ENCODE measurements at regions not wholly inside any gene's neighbourhood (a gene's known extent, or its start where the extent isn't known, plus 50 kb on each side); places are given as distances from the start of the nearest gene placed in this dataset.

DNA sequence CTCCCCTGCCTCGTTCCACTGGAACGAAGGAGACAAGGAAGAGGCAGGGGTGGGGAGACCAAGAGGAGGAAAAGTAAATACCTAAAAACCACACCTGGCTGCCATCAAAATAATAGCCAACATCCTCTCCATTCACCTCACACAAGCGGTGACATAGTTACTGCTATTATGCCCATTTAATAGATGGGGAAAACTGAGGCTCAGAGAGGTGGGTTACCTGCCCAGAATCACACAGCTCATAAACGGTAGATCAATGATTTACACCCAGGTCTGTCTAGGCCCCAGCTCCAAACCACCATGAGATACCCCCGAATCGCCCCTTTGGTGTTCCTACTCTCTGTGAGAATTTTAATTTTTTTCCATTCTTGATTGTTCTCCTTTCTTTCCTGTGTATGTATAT is 253.8 kb downstream of the BMP7 start:
- in situ Hi-C loops (cut with HindIII; ENCODE audit: low pct_unique_long_range_greater_than_20kb, low sequenced_read_pairs) = no loop called here
- ChIA-PET CTCF (no interaction called here), POLR2A (no interaction called here)
- ATAC-seq (no peak), DNase-seq (ENCODE audit: low read depth, low spot score) (no peak)
- H3K9me3 ChIP-seq (ENCODE audit: control insufficient read depth, insufficient read depth, low read depth, low read length) = no peaks in the 10 kb centered on the region
- no peaks in the 10 kb centered on the region for H3K36me3 ChIP-seq (ENCODE audit: control insufficient read depth, insufficient read depth, low read length)
- TF ChIP-seq, protein P1, sequence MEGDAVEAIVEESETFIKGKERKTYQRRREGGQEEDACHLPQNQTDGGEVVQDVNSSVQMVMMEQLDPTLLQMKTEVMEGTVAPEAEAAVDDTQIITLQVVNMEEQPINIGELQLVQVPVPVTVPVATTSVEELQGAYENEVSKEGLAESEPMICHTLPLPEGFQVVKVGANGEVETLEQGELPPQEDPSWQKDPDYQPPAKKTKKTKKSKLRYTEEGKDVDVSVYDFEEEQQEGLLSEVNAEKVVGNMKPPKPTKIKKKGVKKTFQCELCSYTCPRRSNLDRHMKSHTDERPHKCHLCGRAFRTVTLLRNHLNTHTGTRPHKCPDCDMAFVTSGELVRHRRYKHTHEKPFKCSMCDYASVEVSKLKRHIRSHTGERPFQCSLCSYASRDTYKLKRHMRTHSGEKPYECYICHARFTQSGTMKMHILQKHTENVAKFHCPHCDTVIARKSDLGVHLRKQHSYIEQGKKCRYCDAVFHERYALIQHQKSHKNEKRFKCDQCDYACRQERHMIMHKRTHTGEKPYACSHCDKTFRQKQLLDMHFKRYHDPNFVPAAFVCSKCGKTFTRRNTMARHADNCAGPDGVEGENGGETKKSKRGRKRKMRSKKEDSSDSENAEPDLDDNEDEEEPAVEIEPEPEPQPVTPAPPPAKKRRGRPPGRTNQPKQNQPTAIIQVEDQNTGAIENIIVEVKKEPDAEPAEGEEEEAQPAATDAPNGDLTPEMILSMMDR (IDR thresholded peaks at IDR 0.05) = no peak
- TF ChIP-seq, protein P2, sequence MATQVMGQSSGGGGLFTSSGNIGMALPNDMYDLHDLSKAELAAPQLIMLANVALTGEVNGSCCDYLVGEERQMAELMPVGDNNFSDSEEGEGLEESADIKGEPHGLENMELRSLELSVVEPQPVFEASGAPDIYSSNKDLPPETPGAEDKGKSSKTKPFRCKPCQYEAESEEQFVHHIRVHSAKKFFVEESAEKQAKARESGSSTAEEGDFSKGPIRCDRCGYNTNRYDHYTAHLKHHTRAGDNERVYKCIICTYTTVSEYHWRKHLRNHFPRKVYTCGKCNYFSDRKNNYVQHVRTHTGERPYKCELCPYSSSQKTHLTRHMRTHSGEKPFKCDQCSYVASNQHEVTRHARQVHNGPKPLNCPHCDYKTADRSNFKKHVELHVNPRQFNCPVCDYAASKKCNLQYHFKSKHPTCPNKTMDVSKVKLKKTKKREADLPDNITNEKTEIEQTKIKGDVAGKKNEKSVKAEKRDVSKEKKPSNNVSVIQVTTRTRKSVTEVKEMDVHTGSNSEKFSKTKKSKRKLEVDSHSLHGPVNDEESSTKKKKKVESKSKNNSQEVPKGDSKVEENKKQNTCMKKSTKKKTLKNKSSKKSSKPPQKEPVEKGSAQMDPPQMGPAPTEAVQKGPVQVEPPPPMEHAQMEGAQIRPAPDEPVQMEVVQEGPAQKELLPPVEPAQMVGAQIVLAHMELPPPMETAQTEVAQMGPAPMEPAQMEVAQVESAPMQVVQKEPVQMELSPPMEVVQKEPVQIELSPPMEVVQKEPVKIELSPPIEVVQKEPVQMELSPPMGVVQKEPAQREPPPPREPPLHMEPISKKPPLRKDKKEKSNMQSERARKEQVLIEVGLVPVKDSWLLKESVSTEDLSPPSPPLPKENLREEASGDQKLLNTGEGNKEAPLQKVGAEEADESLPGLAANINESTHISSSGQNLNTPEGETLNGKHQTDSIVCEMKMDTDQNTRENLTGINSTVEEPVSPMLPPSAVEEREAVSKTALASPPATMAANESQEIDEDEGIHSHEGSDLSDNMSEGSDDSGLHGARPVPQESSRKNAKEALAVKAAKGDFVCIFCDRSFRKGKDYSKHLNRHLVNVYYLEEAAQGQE (IDR thresholded peaks at IDR 0.05; ENCODE audit: insufficient read depth in 1 of 2, low read depth in 2 of 2, low read length in 1 of 2) = no peak
- TF ChIP-seq SIN3A (IDR thresholded peaks at IDR 0.05; ENCODE audit: borderline replicate concordance, insufficient read depth, low read depth, low read length) (no peak), POLR2AphosphoS5 (IDR thresholded peaks at IDR 0.05; ENCODE audit: low read depth, low read length) (no peak), TCF7L2 (IDR thresholded peaks at IDR 0.05; ENCODE audit: low read depth, low read length) (no peak)
- no peak overlapping the region for H3K27ac ChIP-seq (ENCODE audit: low read length)
- BruUV-seq (replicated peaks) = no TSS peak
- no peaks in the 10 kb centered on the region for H3K4me1 ChIP-seq (ENCODE audit: control insufficient read depth, insufficient read depth, low read length)
- peaks cover 5% of the 10 kb centered on the region; the same call in 1 of the 2 replicates for H3K27me3 ChIP-seq (ENCODE audit: control insufficient read depth, insufficient read depth, low read length)
- no peak overlapping the region for H3K4me3 ChIP-seq (ENCODE audit: low read depth in 2 of 2, low read length in 2 of 2)
- intact Hi-C loops (cut with micrococcal nuclease; ENCODE audit: unreplicated experiment) = no loop called here

DNA sequence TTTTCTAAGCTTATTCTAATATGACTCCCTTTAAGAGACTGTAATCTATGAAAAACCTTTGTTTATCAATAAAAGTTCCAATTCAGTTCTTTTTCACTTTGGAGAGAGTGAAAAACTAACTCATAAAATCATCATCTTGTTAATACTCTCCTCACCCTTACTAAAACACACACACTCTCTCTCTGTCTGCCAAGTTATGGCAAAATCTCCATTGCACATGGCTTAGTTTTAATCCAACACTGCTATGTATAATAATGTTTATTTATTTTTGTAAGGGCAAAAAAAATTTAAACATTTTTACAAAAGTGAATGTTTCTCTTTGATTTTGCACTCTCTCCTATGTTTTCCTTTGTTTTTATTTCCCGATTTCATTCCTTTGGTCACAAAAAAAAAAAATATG is 253.2 kb downstream of the BMP7 start:
- TF ChIP-seq, protein P1 (IDR thresholded peaks at IDR 0.05) = no peak
- no peak for TF ChIP-seq TCF7L2 (IDR thresholded peaks at IDR 0.05; ENCODE audit: low read depth, low read length)
- no peak for TF ChIP-seq SIN3A (IDR thresholded peaks at IDR 0.05; ENCODE audit: borderline replicate concordance, insufficient read depth, low read depth, low read length)
- TF ChIP-seq POLR2AphosphoS5 (IDR thresholded peaks at IDR 0.05; ENCODE audit: low read depth, low read length) = no peak
- TF ChIP-seq, protein P2 (IDR thresholded peaks at IDR 0.05; ENCODE audit: insufficient read depth in 1 of 2, low read depth in 2 of 2, low read length in 1 of 2) = no peak
- intact Hi-C loops (cut with micrococcal nuclease; ENCODE audit: unreplicated experiment) = no loop called here
- no peak overlapping the region for H3K4me3 ChIP-seq (ENCODE audit: low read depth in 2 of 2, low read length in 2 of 2)
- in situ Hi-C loops (cut with HindIII; ENCODE audit: low pct_unique_long_range_greater_than_20kb, low sequenced_read_pairs) = no loop called here
- H3K36me3 ChIP-seq (ENCODE audit: control insufficient read depth, insufficient read depth, low read length) = no peaks in the 10 kb centered on the region
- peaks cover 5% of the 10 kb centered on the region; the same call in 1 of the 2 replicates for H3K27me3 ChIP-seq (ENCODE audit: control insufficient read depth, insufficient read depth, low read length)
- H3K4me1 ChIP-seq (ENCODE audit: control insufficient read depth, insufficient read depth, low read length) = no peaks in the 10 kb centered on the region
- no peaks in the 10 kb centered on the region for H3K9me3 ChIP-seq (ENCODE audit: control insufficient read depth, insufficient read depth, low read depth, low read length)
- no TSS peak for BruUV-seq (replicated peaks)
- H3K27ac ChIP-seq (ENCODE audit: low read length) = no peak overlapping the region
- CTCF ChIA-PET = no interaction called here
- DNase-seq (ENCODE audit: low read depth, low spot score) (no peak), ATAC-seq (no peak)
- POLR2A ChIA-PET = no interaction called here
